ENCODE measurements at regions not wholly inside any gene's neighbourhood (a gene's known extent, or its start where the extent isn't known, plus 50 kb on each side); places are given as distances from the start of the nearest gene placed in this dataset.

DNA sequence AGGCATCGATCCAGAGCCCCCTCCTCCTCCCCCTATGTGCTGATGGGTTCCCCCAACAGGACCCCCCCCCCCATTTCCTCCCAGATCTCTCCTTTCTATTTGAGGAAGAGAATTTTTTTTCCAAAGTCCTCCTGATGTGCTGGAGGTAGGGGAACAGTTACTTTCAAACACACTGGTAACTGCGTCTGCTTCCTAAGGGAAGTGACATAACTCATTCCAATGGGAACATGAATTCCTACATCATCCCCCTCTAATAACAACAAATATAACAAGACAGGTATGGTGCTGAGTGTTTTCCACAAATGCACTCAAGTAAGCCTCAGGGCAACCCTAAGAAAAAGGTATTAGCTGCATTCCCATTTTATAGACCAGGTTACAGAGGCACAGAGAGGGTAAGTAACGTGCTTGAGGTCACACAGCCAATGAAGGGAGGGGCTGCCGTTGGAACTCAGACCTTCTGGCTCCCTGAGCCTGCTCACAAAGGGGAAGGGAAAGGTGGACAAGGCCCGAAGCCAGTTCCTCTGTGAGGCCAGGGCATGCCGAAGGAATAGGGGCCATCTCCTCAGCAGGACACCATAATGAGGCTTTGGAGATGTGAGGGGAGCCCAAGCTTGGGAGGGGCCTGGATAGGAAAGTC lies 121.1 kb upstream of the NCOR2 start:
- TF ChIP-seq YY1 (IDR thresholded peaks at IDR 0.05; ENCODE audit: insufficient read depth, insufficient read length) (no peak), ZNF274 (IDR thresholded peaks at IDR 0.05; ENCODE audit: low read depth, low read length) (no peak)
